ENCODE measurements at regions not wholly inside any gene's neighbourhood (a gene's known extent, or its start where the extent isn't known, plus 50 kb on each side); places are given as distances from the start of the nearest gene placed in this dataset.

DNA sequence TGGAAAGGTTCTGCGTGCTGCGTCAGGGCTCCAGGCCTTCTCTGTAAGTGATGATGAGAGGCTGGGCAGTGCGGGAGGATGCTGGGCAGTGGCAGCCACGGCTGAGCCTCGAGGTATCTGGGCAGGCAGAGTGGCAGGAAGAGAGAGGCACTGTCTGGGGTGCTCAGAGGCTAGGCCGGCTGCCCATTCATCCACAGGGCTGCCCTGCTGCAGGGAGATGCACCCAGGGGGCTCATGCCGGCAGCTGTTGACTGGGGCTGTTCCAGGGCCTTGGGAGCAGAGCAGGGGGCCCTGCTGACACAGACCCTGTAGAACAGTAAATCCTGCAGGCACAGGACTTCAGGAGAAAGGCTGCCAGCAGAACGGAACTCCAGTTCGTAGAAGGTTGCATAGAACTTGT lies 88.8 kb downstream of the BOD1 start:
- no peak for DNase-seq (ENCODE audit: low read depth in 2 of 2)

DNA sequence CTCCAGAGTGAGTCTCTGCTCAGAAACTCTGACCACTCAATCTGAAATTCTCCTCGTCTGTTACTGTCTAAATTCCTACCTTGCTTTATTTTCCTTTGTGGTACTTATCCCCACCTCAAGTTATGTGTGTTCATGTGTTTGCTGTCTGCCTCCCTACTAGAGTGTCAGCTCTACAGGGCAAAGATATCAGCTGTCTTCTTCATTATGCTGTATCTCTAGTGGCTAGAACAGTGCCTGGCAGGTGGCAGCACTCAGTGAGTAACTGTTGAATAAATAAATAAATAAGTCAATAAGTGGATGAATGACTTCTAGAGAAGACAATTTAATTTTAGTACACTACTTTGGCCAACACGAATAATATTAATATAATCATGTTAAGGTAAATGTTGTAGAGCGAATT lies 92.3 kb downstream of the BOD1 start:
- DNase-seq (ENCODE audit: low read depth in 2 of 2): no peak

- DNase-seq (ENCODE audit: low read depth in 2 of 2): no peak
Measured at GRCh38 chr5:173523388-173523787, 93.1 kb downstream of the BOD1 start.

DNA sequence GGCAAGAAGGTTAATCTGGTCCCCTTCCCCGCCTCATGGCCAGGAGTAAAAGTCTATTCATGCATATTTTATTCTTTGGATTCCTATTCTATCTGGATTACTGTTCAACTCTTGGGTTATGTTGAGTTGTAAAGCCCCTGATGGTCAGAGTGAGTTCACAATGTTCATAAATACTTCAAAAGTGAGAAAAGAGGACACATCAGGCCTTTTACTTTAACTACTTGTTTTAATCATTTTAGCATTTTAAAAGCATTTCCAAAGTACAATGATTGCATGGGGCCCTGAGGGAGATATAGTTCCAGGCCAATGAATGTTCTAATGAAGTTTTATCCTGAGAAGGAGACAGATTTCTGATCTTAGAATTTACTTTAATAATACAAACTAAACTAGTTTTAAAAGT lies 93.9 kb downstream of the BOD1 start:
- DNase-seq (ENCODE audit: low read depth in 2 of 2): no peak

- no peak for DNase-seq (ENCODE audit: low read depth in 2 of 2)
Measured at GRCh38 chr5:173518856-173519255, 97.6 kb downstream of the BOD1 start.

- no peak for DNase-seq (ENCODE audit: low read depth in 2 of 2)
Measured at GRCh38 chr5:173517648-173518047, 98.8 kb downstream of the BOD1 start.

- DNase-seq (ENCODE audit: low read depth in 2 of 2): peak; percentile 67 to 71
Measured at GRCh38 chr5:173515526-173515925, 100.9 kb downstream of the BOD1 start.

DNA sequence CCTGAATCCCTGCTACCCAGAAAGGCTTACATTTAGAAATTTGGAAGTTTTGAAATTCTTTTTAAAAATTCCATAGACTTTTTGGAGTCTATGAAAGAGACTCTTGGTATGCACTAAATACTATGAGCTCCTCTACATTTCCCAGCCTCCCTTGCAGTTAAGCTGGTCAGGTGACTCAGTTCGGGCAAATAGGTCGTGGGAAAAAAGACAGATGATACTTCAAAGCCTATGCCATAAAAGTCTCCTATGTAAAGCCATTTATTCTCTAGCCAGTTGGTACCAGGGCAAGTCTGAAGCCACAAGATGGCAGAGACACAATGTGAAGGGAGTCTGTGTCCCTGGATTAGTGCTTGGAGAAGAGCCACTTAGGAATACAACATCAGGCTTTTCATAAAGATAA lies 101.8 kb downstream of the BOD1 start:
- DNase-seq (ENCODE audit: low read depth in 2 of 2): no peak

DNA sequence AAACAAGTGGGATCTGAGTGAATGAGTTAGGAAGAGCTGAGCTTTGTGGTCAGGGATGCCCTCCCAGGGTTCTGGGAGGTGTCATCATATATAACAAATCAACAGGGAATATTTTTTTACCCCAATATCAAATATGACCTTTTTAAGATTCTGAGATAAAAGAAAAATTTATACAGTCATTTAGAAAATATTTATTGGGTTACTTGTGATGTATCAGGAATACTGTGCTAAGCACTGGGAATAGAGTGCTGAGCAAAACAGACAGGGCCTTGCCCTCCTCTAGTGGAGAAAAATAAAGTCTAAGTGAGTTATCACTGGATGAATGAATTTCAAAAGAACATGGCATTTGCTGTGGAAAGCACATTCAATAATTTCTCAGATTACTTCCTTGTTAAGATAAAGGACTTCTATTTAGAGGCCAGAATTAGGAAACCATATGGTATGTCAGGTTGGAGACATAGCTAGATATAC lies 102.9 kb downstream of the BOD1 start:
- DNase-seq (ENCODE audit: low read depth in 2 of 2): peak; percentile 40 to 42

- peak in 1 of 2 experiments; percentile 18 for DNase-seq (ENCODE audit: low read depth in 2 of 2)
Measured at GRCh38 chr5:173512637-173513435, 103.6 kb downstream of the BOD1 start.

GRCh38 chr5:173509060-173509459 lies 107.4 kb downstream of the BOD1 start:
- peak in 1 of 2 experiments; percentile 9 for DNase-seq (ENCODE audit: low read depth in 2 of 2)

- no peak for DNase-seq (ENCODE audit: low read depth in 2 of 2)
Measured at GRCh38 chr5:173507171-173507570, 109.3 kb downstream of the BOD1 start.

DNA sequence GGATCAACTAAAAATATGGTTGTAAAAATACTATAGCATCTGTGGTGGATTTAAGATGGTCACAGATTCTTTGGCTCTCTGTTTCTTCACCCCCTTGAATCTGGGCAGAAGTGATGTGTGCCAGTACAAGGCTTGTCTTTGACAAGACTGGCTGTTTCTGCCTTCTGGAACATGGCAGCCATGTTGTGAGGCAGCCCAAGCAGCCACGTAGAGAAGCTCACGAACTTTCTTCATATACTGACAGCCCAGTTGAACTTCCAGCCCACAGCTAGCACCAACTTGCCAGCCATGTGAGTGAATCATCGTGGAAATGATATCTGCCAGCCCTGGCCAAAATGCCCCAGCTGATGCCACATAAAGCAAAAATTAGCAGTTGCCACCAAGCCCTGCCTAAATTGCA lies 110.8 kb downstream of the BOD1 start:
- DNase-seq (ENCODE audit: low read depth in 2 of 2): no peak

DNA sequence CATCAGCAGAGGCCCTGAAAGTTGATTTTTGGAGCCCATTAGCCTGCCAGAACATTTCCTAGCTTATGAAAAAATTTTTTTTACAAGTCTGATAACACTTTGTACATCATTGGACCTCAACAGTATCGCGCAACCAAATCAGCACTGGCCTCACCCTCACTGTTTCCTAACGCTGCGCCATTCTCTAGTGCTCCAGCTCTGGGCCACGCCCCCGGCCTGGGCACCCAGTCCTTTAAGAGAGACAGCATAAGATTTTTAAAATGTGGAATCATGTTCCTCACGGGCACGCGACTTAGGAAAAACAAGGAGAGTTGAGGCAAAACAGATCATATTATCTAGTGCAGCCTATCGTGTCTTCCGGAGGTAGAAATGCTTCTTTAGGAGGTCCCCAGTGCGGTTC lies 114.5 kb downstream of the BOD1 start:
- DNase-seq (ENCODE audit: low read depth in 2 of 2): no peak

- DNase-seq (ENCODE audit: low read depth in 2 of 2): no peak
Measured at GRCh38 chr5:173501271-173501670, 115.2 kb downstream of the BOD1 start.

GRCh38 chr5:173500213-173500560 lies 116.3 kb downstream of the BOD1 start:
- DNase-seq (ENCODE audit: low read depth in 2 of 2): no peak

DNA sequence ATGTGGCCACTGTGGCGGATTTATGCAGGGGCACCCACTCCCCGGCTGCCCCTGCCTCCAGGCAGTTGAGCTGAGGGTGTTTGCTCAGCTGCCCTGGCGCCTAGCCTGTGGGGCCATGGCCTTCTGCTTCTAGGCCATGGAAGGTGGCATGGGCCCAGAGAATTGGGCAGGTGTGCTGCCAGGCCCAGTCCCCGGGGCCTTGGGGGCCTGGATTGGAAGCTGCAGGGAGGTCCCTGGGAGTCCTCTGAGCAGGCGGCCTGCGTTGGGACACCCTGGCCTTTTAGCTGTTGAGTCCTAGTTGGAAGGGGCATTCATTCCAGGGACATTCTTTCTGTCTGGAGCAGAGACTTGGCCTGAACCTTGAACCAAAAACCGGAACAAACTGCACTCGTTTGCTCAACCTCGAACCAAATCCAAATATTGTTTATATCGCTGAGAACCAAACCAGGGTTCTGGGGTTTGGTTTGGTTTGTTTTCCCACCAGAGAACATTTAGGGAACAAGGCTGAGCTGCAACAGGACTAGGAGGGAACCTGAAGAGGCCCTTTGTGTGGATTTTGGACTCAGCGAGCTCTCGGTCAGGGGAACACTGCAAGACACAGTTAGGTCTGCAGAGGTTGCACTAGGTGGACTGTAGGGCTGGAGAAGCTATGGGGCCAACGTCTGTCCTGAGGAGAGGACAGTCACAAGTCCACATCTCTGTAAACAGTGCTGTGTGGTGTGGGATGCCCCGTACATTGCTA lies 116.8 kb downstream of the BOD1 start:
- no peak for DNase-seq (ENCODE audit: low read depth in 2 of 2)

DNA sequence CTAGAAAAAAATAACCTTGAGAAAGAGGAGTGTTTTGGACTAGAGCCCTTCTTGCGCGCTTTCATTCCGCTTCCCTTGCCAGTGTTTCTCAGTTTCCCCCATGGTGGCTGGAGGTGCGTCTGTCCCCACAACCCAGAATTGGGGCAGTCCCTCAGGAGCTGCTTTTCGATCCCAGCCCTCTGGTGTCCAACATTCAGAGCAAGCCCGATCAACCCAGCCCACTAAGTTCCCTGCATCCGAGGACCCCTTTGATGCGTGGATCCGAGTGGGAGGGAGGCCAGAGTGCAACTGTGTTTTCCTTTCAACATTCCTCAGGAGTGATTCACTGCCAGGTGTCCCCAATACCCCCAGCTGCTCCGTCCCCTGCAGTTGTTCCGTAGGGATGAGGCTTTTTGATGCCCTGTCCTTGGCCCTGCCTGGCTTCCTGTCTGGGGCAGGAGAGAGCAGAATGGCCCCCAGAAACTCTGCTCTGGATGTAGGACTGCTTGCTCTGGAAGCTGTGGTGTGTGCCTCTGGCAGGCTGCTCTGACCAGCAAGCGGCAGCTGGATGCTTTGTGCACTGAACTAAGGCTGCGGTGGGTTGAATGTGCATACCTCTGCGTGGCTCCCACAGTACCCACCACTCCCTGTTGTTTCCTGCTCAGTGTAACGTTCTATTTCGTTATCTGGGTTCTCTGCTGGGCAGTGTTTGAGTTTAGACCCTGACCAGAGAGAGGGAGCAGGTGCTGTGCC lies 117.5 kb downstream of the BOD1 start:
- no peak for DNase-seq (ENCODE audit: low read depth in 2 of 2)

- peak; percentile 96 to 98 for DNase-seq (ENCODE audit: low read depth in 2 of 2)
Measured at GRCh38 chr5:173498286-173498685, 118.2 kb downstream of the BOD1 start.

DNA sequence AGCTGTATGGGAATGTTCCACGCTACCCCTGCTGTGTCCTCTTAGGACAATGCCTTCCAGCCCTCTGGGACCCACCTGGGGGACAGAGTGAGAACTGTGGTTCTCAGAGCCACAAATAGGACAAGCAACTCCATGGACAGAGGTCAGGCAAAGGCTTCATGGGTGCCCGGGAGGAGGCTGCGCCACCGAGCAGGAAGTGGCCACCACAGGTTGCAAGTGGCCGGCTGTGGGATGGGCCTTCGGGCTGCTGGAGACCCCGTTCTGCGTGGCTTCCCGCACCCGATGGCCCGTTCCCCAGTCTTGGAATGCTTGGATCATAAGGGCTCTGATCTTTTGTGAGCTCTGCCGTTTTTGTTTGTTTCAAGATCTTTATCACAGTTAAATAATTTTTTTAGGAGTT lies 118.8 kb downstream of the BOD1 start:
- DNase-seq (ENCODE audit: low read depth in 2 of 2): no peak

- no peak for DNase-seq (ENCODE audit: low read depth in 2 of 2)
Measured at GRCh38 chr5:173496883-173497255, 119.6 kb downstream of the BOD1 start.

- DNase-seq (ENCODE audit: low read depth in 2 of 2): no peak
Measured at GRCh38 chr5:173496129-173496882, 120.1 kb downstream of the BOD1 start.
